ENCODE measurements at regions not wholly inside any gene's neighbourhood (a gene's known extent, or its start where the extent isn't known, plus 50 kb on each side); places are given as distances from the start of the nearest gene placed in this dataset.

- no peak overlapping the region for H2AK5ac ChIP-seq (ENCODE audit: insufficient read length, low read length)
Observed at GRCh38 chr18:22067109-22067508, 102.3 kb upstream of the GATA6 start.

More at GRCh38 chr18:22067109-22067508, 102.3 kb upstream of the GATA6 start:
- Histone ChIP-seq H3K4me2 (ENCODE audit: insufficient read depth, insufficient read length, low read length) (no peak overlapping the region), H3K27me3 (ENCODE audit: insufficient read depth, low read length) (no peaks in the 10 kb centered on the region; the same call in 1 of the 2 replicates), H3K4me1 (ENCODE audit: insufficient read depth, low read length) (no peaks in the 10 kb centered on the region), H3K79me2 (ENCODE audit: insufficient read depth, low read length) (no peaks in the 10 kb centered on the region), H3K4ac (ENCODE audit: low read depth, low read length) (no peak overlapping the region), H3K9ac (ENCODE audit: extremely low read depth, insufficient read length, low read length) (no peak overlapping the region), H3K18ac (ENCODE audit: insufficient read length, low read depth, low read length) (no peak overlapping the region), H3K27ac (ENCODE audit: insufficient read length, low read depth, low read length) (no peak overlapping the region), H2BK20ac (ENCODE audit: low read depth, low read length, poor library complexity, severe bottlenecking) (no peak overlapping the region), H4K91ac (ENCODE audit: insufficient read length, low read depth, low read length) (no peak overlapping the region), H3K56ac (ENCODE audit: insufficient read length, low read depth, low read length) (no peak overlapping the region), H3K9me3 (ENCODE audit: control insufficient read depth, low read depth, low read length) (no peaks in the 10 kb centered on the region), H4K8ac (replicated peaks; ENCODE audit: insufficient read length, low read depth, low read length) (no peak overlapping the region), H4K5ac (ENCODE audit: insufficient read length, low read depth, low read length) (no peak overlapping the region), H2BK12ac (ENCODE audit: insufficient read length, low read depth, low read length) (no peak overlapping the region), H4K20me1 (ENCODE audit: control insufficient read depth, insufficient read depth, insufficient read length) (no peaks in the 10 kb centered on the region), H3K23ac (ENCODE audit: insufficient read length, low read depth, low read length) (no peak overlapping the region), H2AFZ (ENCODE audit: low read length) (no peak overlapping the region), H2BK15ac (ENCODE audit: low read depth, low read length) (no peak overlapping the region), H3K23me2 (ENCODE audit: insufficient read length, low read depth, low read length, poor library complexity, severe bottlenecking) (no peaks in the 10 kb centered on the region), H3T11ph (ENCODE audit: low read length) (no peak overlapping the region), H2BK5ac (ENCODE audit: insufficient read length, low read length) (no peak overlapping the region), H2BK120ac (ENCODE audit: low read depth, low read length, poor library complexity, severe bottlenecking) (no peak overlapping the region), H3K79me1 (ENCODE audit: insufficient read depth, low read depth, low read length, poor library complexity, severe bottlenecking) (no peaks in the 10 kb centered on the region), H3K14ac (ENCODE audit: insufficient read depth, low read length) (no peak overlapping the region)
- H3K4me1 Mint-ChIP-seq: peaks cover 0 to 10% of the 10 kb centered on the region in 2 experiments; a peak in 2 of 4 replicates
- WGBS (ENCODE audit: extremely low coverage, insufficient read length, low lambda C conversion rate): no CpG with 5 or more reads among the region's 2 CpGs
- peaks cover 11% of the 10 kb centered on the region for H3K27me3 Mint-ChIP-seq (ENCODE audit: low read depth)
- no peak for DNase-seq
- no peak for TF ChIP-seq CTCF (conservative IDR thresholded peaks at IDR 0.05)
- no peaks in the 10 kb centered on the region for H3K36me3 Mint-ChIP-seq (ENCODE audit: insufficient read depth in 1 of 3, low read depth in 3 of 3)
- H3K9me3 Mint-ChIP-seq: no peaks in the 10 kb centered on the region; a peak in 1 of 5 replicates
- H3K4me3 Mint-ChIP-seq: no peak overlapping the region
- H3K27ac Mint-ChIP-seq: no peak overlapping the region

Measured in H9 (cell line).